Upper lobe of right lung (tissue), 1 donor: ENCODE measurements at regions not wholly inside any gene's neighbourhood (a gene's known extent, or its start where the extent isn't known, plus 50 kb on each side); places are given as distances from the start of the nearest gene placed in this dataset.

Source experiments
- ATAC-seq: fragments of 200-7000 bp; cut with Tn5 transposase; one replicate; pipeline ENCODE4 v1.9.1; 2020; ENCODE audit warnings: mild to moderate bottlenecking, moderate library complexity
- DNase-seq: peaks from one replicate; pipeline ENCODE4 v3.0.0-alpha.2; 2020
- H3K27ac ChIP-seq: fragments of 200-600 bp; one replicate; pipeline ENCODE4 v1.8.0; 2022
- H3K27me3 ChIP-seq: fragments of 200-600 bp; one replicate; pipeline ENCODE4 v1.8.0; 2022; ENCODE audit warnings: mild to moderate bottlenecking
- H3K36me3 ChIP-seq: fragments of 200-600 bp; one replicate; pipeline ENCODE4 v1.8.0; 2022
- H3K4me1 ChIP-seq: fragments of 200-600 bp; one replicate; pipeline ENCODE4 v1.8.0; 2022
- H3K4me3 ChIP-seq: fragments of 200-600 bp; one replicate; pipeline ENCODE4 v1.8.0; 2022; ENCODE audit warnings: mild to moderate bottlenecking
- H3K9me3 ChIP-seq: fragments of 200-600 bp; one replicate; pipeline ENCODE4 v1.8.0; 2022
- CTCF ChIP-seq: fragments of 200-600 bp; IDR thresholded peaks from one replicate; pipeline ENCODE4 v1.8.0; 2022; ENCODE audit warnings: antibody characterized with exemption
- intact Hi-C: fragments of 100-400 bp; cut with DNase I; formaldehyde crosslinking; loops from one replicate; pipeline ENCODE4 v1.11.0; 2022
- donor health status: DM: no; HTN: yes; CAD: no; lungs with severe emphysema.

- no peaks in the 10 kb centered on the region for H3K27me3 ChIP-seq
- no peak for DNase-seq
- H3K9me3 ChIP-seq: no peaks in the 10 kb centered on the region
- no peak overlapping the region for H3K4me3 ChIP-seq
- no peaks in the 10 kb centered on the region for H3K36me3 ChIP-seq
- no peak overlapping the region for H3K27ac ChIP-seq
- intact Hi-C loops: no loop called here
- no peaks in the 10 kb centered on the region for H3K4me1 ChIP-seq
- no peak for TF ChIP-seq CTCF
- ATAC-seq: no peak
Measured at GRCh38 chr5:107766972-107767371, 96.2 kb upstream of the EFNA5 start.

- no peak overlapping the region for H3K4me3 ChIP-seq
- H3K36me3 ChIP-seq: no peaks in the 10 kb centered on the region
- no peaks in the 10 kb centered on the region for H3K4me1 ChIP-seq
- H3K9me3 ChIP-seq: no peaks in the 10 kb centered on the region
- H3K27ac ChIP-seq: no peak overlapping the region
- intact Hi-C loops: no loop called here
- TF ChIP-seq CTCF: no peak
- H3K27me3 ChIP-seq: no peaks in the 10 kb centered on the region
- DNase-seq (no peak), ATAC-seq (no peak)
Measured at GRCh38 chr5:107766439-107766838, 95.7 kb upstream of the EFNA5 start.

- ATAC-seq: no peak
- TF ChIP-seq CTCF: no peak
- intact Hi-C loops: no loop called here
Measured at GRCh38 chr5:107765805-107766063, 95.0 kb upstream of the EFNA5 start.

GRCh38 chr5:107764976-107765804 is 94.5 kb upstream of the EFNA5 start:
- intact Hi-C loops: no loop called here
- Histone ChIP-seq H3K27me3 (no peaks in the 10 kb centered on the region), H3K4me1 (no peaks in the 10 kb centered on the region), H3K4me3 (no peak overlapping the region), H3K9me3 (no peaks in the 10 kb centered on the region), H3K36me3 (no peaks in the 10 kb centered on the region), H3K27ac (no peak overlapping the region)
- ATAC-seq: no peak
- TF ChIP-seq CTCF: no peak
- DNase-seq: no peak

More at GRCh38 chr5:107765805-107766063, 95.0 kb upstream of the EFNA5 start:
- H3K4me1 ChIP-seq: no peaks in the 10 kb centered on the region
- no peaks in the 10 kb centered on the region for H3K36me3 ChIP-seq
- H3K9me3 ChIP-seq: no peaks in the 10 kb centered on the region
- DNase-seq: no peak
- H3K4me3 ChIP-seq: no peak overlapping the region
- no peaks in the 10 kb centered on the region for H3K27me3 ChIP-seq
- no peak overlapping the region for H3K27ac ChIP-seq

GRCh38 chr5:107764282-107764681 is 93.5 kb upstream of the EFNA5 start:
- H3K27ac ChIP-seq: no peak overlapping the region
- H3K9me3 ChIP-seq: no peaks in the 10 kb centered on the region
- H3K36me3 ChIP-seq: no peaks in the 10 kb centered on the region
- ATAC-seq (no peak), DNase-seq (no peak)
- intact Hi-C loops: no loop called here
- no peak overlapping the region for H3K4me3 ChIP-seq
- H3K4me1 ChIP-seq: no peaks in the 10 kb centered on the region
- TF ChIP-seq CTCF: no peak
- H3K27me3 ChIP-seq: no peaks in the 10 kb centered on the region

GRCh38 chr5:107753427-107753826 is 82.7 kb upstream of the EFNA5 start:
- Histone ChIP-seq H3K4me3 (no peak overlapping the region), H3K9me3 (no peaks in the 10 kb centered on the region), H3K36me3 (no peaks in the 10 kb centered on the region), H3K4me1 (no peaks in the 10 kb centered on the region), H3K27ac (no peak overlapping the region), H3K27me3 (no peaks in the 10 kb centered on the region)
- no peak for DNase-seq
- ATAC-seq: no peak
- intact Hi-C loops: no loop called here
- no peak for TF ChIP-seq CTCF
